ENCODE measurements at regions not wholly inside any gene's neighbourhood (a gene's known extent, or its start where the extent isn't known, plus 50 kb on each side); places are given as distances from the start of the nearest gene placed in this dataset.

- Mint-ChIP-seq H3K27me3 (ENCODE audit: low read depth) (no peaks in the 10 kb centered on the region), H3K27ac (ENCODE audit: unreplicated experiment) (no peak overlapping the region), H3K4me1 (ENCODE audit: low read depth) (peaks cover 4% of the 10 kb centered on the region), H3K4me3 (ENCODE audit: unreplicated experiment) (no peak overlapping the region), H3K36me3 (ENCODE audit: low read depth) (peaks cover 1% of the 10 kb centered on the region), H3K9me3 (ENCODE audit: low read depth) (peaks cover 7% of the 10 kb centered on the region)
- TF ChIP-seq CTCF (IDR thresholded peaks at IDR 0.05): no peak
- DNase-seq (ENCODE audit: low spot score): no peak
Observed at GRCh38 chr18:67250776-67251424, 265.6 kb downstream of the DSEL start.

GRCh38 chr18:67243799-67244587 lies 272.5 kb downstream of the DSEL start:
- H3K9me3 Mint-ChIP-seq (ENCODE audit: low read depth): peaks cover 5% of the 10 kb centered on the region
- no peak for DNase-seq (ENCODE audit: low spot score)

GRCh38 chr18:67242001-67242400 lies 274.5 kb downstream of the DSEL start:
- Mint-ChIP-seq H3K4me3 (ENCODE audit: unreplicated experiment) (no peak overlapping the region), H3K36me3 (ENCODE audit: low read depth) (no peaks in the 10 kb centered on the region), H3K27ac (ENCODE audit: unreplicated experiment) (no peak overlapping the region), H3K9me3 (ENCODE audit: low read depth) (peaks cover 1% of the 10 kb centered on the region), H3K27me3 (ENCODE audit: low read depth) (no peaks in the 10 kb centered on the region), H3K4me1 (ENCODE audit: low read depth) (peaks cover 5% of the 10 kb centered on the region)
- DNase-seq (ENCODE audit: low spot score): no peak
- TF ChIP-seq CTCF (IDR thresholded peaks at IDR 0.05): no peak

More at GRCh38 chr18:67243799-67244587, 272.5 kb downstream of the DSEL start:
- H3K27me3 Mint-ChIP-seq (ENCODE audit: low read depth): no peaks in the 10 kb centered on the region
- peaks cover 8% of the 10 kb centered on the region for H3K4me1 Mint-ChIP-seq (ENCODE audit: low read depth)
- H3K36me3 Mint-ChIP-seq (ENCODE audit: low read depth): peaks cover 1% of the 10 kb centered on the region
- H3K27ac Mint-ChIP-seq (ENCODE audit: unreplicated experiment): no peak overlapping the region
- no peak overlapping the region for H3K4me3 Mint-ChIP-seq (ENCODE audit: unreplicated experiment)
- TF ChIP-seq CTCF (IDR thresholded peaks at IDR 0.05): no peak

GRCh38 chr18:67241299-67241698 lies 275.2 kb downstream of the DSEL start:
- Mint-ChIP-seq H3K27me3 (ENCODE audit: low read depth) (no peaks in the 10 kb centered on the region), H3K4me1 (ENCODE audit: low read depth) (peaks cover 4% of the 10 kb centered on the region), H3K9me3 (ENCODE audit: low read depth) (no peaks in the 10 kb centered on the region), H3K27ac (ENCODE audit: unreplicated experiment) (no peak overlapping the region), H3K36me3 (ENCODE audit: low read depth) (no peaks in the 10 kb centered on the region), H3K4me3 (ENCODE audit: unreplicated experiment) (no peak overlapping the region)
- no peak for DNase-seq (ENCODE audit: low spot score)
- TF ChIP-seq CTCF (IDR thresholded peaks at IDR 0.05): no peak

- no peak overlapping the region for H3K27ac Mint-ChIP-seq (ENCODE audit: unreplicated experiment)
- H3K36me3 Mint-ChIP-seq (ENCODE audit: low read depth): no peaks in the 10 kb centered on the region
- H3K27me3 Mint-ChIP-seq (ENCODE audit: low read depth): no peaks in the 10 kb centered on the region
- no peak for TF ChIP-seq CTCF (IDR thresholded peaks at IDR 0.05)
- no peaks in the 10 kb centered on the region for H3K9me3 Mint-ChIP-seq (ENCODE audit: low read depth)
- DNase-seq (ENCODE audit: low spot score): no peak
- H3K4me1 Mint-ChIP-seq (ENCODE audit: low read depth): peaks cover 4% of the 10 kb centered on the region
- no peak overlapping the region for H3K4me3 Mint-ChIP-seq (ENCODE audit: unreplicated experiment)
Observed at GRCh38 chr18:67239826-67240225, 276.7 kb downstream of the DSEL start.

Data from chondrocyte (in vitro differentiated cells).